ENCODE measurements at regions not wholly inside any gene's neighbourhood (a gene's known extent, or its start where the extent isn't known, plus 50 kb on each side); places are given as distances from the start of the nearest gene placed in this dataset.
A peak's percentile ranks its signal among the peaks of the same experiment; 100 is the strongest.

GRCh38 chr15:96047255-96047931, 283.1 kb upstream of the NR2F2 start:
- no peak overlapping the region for H3K27ac ChIP-seq (ENCODE audit: low read depth, low read length, severe bottlenecking)
- no peaks in the 10 kb centered on the region for H3K9me3 ChIP-seq (ENCODE audit: control insufficient read depth, low read length)
- H3K36me3 ChIP-seq (ENCODE audit: control insufficient read depth, insufficient read depth, low read length): no peaks in the 10 kb centered on the region
- H3K4me3 ChIP-seq (ENCODE audit: extremely low read depth, insufficient read depth, low read length, poor library complexity, severe bottlenecking): no peak overlapping the region
- WGBS, 2 experiments (ENCODE audit: insufficient coverage in 2 of 2): 87 to 91% methylated on average over 8 of the region's 14 CpGs
- peaks cover 8% of the 10 kb centered on the region for H3K4me1 ChIP-seq (ENCODE audit: control insufficient read depth, insufficient read depth, low read length, poor library complexity, severe bottlenecking)

- H3K4me1 ChIP-seq (ENCODE audit: control insufficient read depth, insufficient read depth, low read length, poor library complexity, severe bottlenecking): peaks cover 24% of the 10 kb centered on the region
- no peaks in the 10 kb centered on the region for H3K36me3 ChIP-seq (ENCODE audit: control insufficient read depth, insufficient read depth, low read length)
- no peaks in the 10 kb centered on the region for H3K9me3 ChIP-seq (ENCODE audit: control insufficient read depth, low read length)
- 86 to 94% methylated on average over 2 of the region's 2 CpGs for WGBS, 2 experiments (ENCODE audit: insufficient coverage in 2 of 2)
- H3K4me3 ChIP-seq (ENCODE audit: extremely low read depth, insufficient read depth, low read length, poor library complexity, severe bottlenecking): no peak overlapping the region
- no peak overlapping the region for H3K27ac ChIP-seq (ENCODE audit: low read depth, low read length, severe bottlenecking)
Measured at GRCh38 chr15:96049323-96049722, 281.2 kb upstream of the NR2F2 start.

DNA sequence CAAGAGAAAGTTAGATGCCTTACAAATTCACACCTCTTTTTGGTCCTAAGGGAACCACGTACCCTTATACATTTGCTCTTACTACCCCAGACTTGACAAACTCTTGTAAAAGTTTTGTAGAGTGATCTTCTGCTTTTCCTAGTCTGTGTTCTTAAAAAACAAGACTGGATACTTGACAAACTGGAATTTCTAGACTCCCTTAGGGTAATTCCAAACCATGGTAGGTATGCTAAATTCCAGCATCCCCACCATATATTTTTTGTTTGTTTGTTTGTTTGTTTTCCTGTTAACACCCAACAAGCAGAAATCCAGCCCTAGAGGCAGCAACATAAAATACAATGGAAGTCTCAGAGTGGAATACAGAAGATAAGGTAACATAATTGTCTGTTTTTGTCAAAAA, 280.7 kb upstream of the NR2F2 start:
- Histone ChIP-seq H3K9me3 (ENCODE audit: control insufficient read depth, low read length) (no peaks in the 10 kb centered on the region), H3K36me3 (ENCODE audit: control insufficient read depth, insufficient read depth, low read length) (no peaks in the 10 kb centered on the region), H3K27ac (ENCODE audit: low read depth, low read length, severe bottlenecking) (no peak overlapping the region), H3K4me1 (ENCODE audit: control insufficient read depth, insufficient read depth, low read length, poor library complexity, severe bottlenecking) (peaks cover 24% of the 10 kb centered on the region), H3K4me3 (ENCODE audit: extremely low read depth, insufficient read depth, low read length, poor library complexity, severe bottlenecking) (no peak overlapping the region)
- WGBS, 2 experiments (ENCODE audit: insufficient coverage in 2 of 2): no CpG with 5 or more reads among the region's 1 CpG

DNA sequence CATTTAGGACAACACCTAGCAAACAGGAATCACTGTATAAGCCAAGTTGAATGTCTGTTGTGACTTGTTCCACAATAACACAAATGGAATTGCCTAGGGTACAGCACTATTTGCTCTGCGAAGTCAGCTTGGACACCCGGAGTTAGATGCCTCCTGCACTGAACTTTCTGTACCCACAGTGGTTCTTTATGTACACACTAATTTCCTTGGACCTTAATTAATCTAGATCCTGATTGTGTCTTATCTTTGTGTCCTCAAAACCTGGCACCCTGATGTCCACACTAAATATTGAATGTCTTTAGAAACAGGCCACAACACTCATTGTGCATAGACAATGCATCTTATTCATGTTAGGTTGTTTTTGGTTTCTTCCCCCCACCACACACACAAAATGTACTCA, 278.9 kb upstream of the NR2F2 start:
- Histone ChIP-seq H3K36me3 (ENCODE audit: control insufficient read depth, insufficient read depth, low read length) (no peaks in the 10 kb centered on the region), H3K27ac (ENCODE audit: low read depth, low read length, severe bottlenecking) (no peak overlapping the region), H3K4me1 (ENCODE audit: control insufficient read depth, insufficient read depth, low read length, poor library complexity, severe bottlenecking) (peaks cover 24% of the 10 kb centered on the region), H3K9me3 (ENCODE audit: control insufficient read depth, low read length) (no peaks in the 10 kb centered on the region), H3K4me3 (ENCODE audit: extremely low read depth, insufficient read depth, low read length, poor library complexity, severe bottlenecking) (no peak overlapping the region)
- WGBS, 2 experiments (ENCODE audit: insufficient coverage in 2 of 2): 76 to 85% methylated on average over 2 of the region's 2 CpGs

GRCh38 chr15:96052154-96052553, 278.3 kb upstream of the NR2F2 start:
- 54 to 72% methylated on average over 3 to 4 of the region's 4 CpGs for WGBS, 2 experiments (ENCODE audit: insufficient coverage in 2 of 2)
- H3K9me3 ChIP-seq (ENCODE audit: control insufficient read depth, low read length): no peaks in the 10 kb centered on the region
- no peaks in the 10 kb centered on the region for H3K36me3 ChIP-seq (ENCODE audit: control insufficient read depth, insufficient read depth, low read length)
- H3K27ac ChIP-seq (ENCODE audit: low read depth, low read length, severe bottlenecking): no peak overlapping the region
- no peak overlapping the region for H3K4me3 ChIP-seq (ENCODE audit: extremely low read depth, insufficient read depth, low read length, poor library complexity, severe bottlenecking)
- H3K4me1 ChIP-seq (ENCODE audit: control insufficient read depth, insufficient read depth, low read length, poor library complexity, severe bottlenecking): peaks cover 24% of the 10 kb centered on the region

DNA sequence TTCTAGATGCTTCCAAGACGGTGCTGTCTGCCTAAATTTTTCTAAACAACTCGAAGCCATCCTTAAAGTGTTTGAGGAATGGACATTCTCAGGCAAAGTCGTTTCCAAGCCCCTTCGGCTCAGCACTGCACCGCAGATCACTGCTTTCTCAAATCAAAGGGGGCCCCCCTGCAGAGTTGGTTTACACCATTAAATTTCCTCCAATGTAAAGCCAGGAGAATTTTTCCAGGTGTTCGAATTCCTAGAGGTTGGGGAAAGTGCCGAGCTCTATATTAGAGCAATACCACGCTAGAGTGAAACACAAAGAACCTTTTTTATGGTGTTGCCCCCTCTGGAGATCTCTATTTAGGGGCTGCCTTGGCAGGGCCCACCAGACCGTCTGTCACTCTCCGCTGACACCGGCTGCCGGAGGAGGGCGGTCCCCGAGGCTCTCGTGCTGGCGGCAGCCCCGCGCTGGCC, 277.9 kb upstream of the NR2F2 start:
- H3K4me1 ChIP-seq (ENCODE audit: control insufficient read depth, insufficient read depth, low read length, poor library complexity, severe bottlenecking): peaks cover 20% of the 10 kb centered on the region
- no peak overlapping the region for H3K27ac ChIP-seq (ENCODE audit: low read depth, low read length, severe bottlenecking)
- peak overlapping the region; percentile 12 for H3K4me3 ChIP-seq (ENCODE audit: extremely low read depth, insufficient read depth, low read length, poor library complexity, severe bottlenecking)
- no peaks in the 10 kb centered on the region for H3K36me3 ChIP-seq (ENCODE audit: control insufficient read depth, insufficient read depth, low read length)
- 3 to 4% methylated on average over 16 to 17 of the region's 18 CpGs for WGBS, 2 experiments (ENCODE audit: insufficient coverage in 2 of 2)
- no peaks in the 10 kb centered on the region for H3K9me3 ChIP-seq (ENCODE audit: control insufficient read depth, low read length)

DNA sequence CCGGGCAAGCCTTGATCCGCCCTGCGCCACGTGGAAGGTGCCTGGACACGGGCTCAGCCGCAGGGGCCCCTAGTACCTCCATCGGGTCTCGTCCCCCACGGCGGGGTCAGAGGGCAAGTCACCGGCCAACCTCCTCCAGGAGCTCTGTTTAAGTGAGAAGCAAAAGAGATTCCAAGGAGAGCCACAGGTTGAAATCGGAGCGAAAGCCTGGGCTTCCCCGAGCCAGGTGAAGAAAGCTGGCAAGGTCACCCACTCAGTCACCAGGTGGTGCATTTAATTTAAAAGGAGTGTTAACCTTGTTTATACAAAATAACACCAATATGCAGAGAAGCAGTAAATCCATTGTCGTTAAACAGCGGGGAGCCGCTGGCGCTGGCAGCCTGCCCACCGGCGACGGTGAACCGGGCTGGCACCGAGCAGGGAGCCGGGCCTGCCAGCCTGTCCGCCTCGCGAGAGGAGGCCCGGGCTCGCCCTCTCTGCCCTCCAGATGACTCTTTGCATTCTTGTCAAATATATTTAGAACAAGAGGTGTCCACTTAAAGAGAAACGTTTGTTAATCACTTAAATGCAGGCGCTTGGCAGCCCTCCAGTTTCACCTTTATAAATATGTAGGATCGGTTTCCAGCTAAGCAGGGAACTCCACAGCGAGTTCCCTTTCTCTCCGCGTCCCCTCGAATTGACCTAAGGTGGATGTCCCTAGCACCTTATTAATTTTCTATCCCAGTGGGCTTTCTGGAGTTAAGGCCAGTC, 277.3 kb upstream of the NR2F2 start:
- peaks cover 17% of the 10 kb centered on the region for H3K4me1 ChIP-seq (ENCODE audit: control insufficient read depth, insufficient read depth, low read length, poor library complexity, severe bottlenecking)
- H3K4me3 ChIP-seq (ENCODE audit: extremely low read depth, insufficient read depth, low read length, poor library complexity, severe bottlenecking): peak overlapping the region; percentile 12
- H3K9me3 ChIP-seq (ENCODE audit: control insufficient read depth, low read length): no peaks in the 10 kb centered on the region
- H3K36me3 ChIP-seq (ENCODE audit: control insufficient read depth, insufficient read depth, low read length): no peaks in the 10 kb centered on the region
- 1% methylated on average over 20 to 22 of the region's 36 CpGs for WGBS, 2 experiments (ENCODE audit: insufficient coverage in 2 of 2)
- peak overlapping the region; percentile 47 for H3K27ac ChIP-seq (ENCODE audit: low read depth, low read length, severe bottlenecking)

GRCh38 chr15:96053781-96054428, 276.6 kb upstream of the NR2F2 start:
- peak overlapping the region; percentile 47 for H3K27ac ChIP-seq (ENCODE audit: low read depth, low read length, severe bottlenecking)
- no peaks in the 10 kb centered on the region for H3K36me3 ChIP-seq (ENCODE audit: control insufficient read depth, insufficient read depth, low read length)
- H3K4me3 ChIP-seq (ENCODE audit: extremely low read depth, insufficient read depth, low read length, poor library complexity, severe bottlenecking): peak overlapping the region; percentile 12
- H3K9me3 ChIP-seq (ENCODE audit: control insufficient read depth, low read length): no peaks in the 10 kb centered on the region
- WGBS, 2 experiments (ENCODE audit: insufficient coverage in 2 of 2): 7 to 17% methylated on average over 2 to 7 of the region's 14 CpGs
- H3K4me1 ChIP-seq (ENCODE audit: control insufficient read depth, insufficient read depth, low read length, poor library complexity, severe bottlenecking): peaks cover 17% of the 10 kb centered on the region

- Histone ChIP-seq H3K4me1 (ENCODE audit: control insufficient read depth, insufficient read depth, low read length, poor library complexity, severe bottlenecking) (peaks cover 17% of the 10 kb centered on the region), H3K27ac (ENCODE audit: low read depth, low read length, severe bottlenecking) (no peak overlapping the region), H3K36me3 (ENCODE audit: control insufficient read depth, insufficient read depth, low read length) (no peaks in the 10 kb centered on the region), H3K9me3 (ENCODE audit: control insufficient read depth, low read length) (no peaks in the 10 kb centered on the region), H3K4me3 (ENCODE audit: extremely low read depth, insufficient read depth, low read length, poor library complexity, severe bottlenecking) (no peak overlapping the region)
- WGBS, 2 experiments (ENCODE audit: insufficient coverage in 2 of 2): 83 to 85% methylated on average over 2 to 4 of the region's 6 CpGs
Measured at GRCh38 chr15:96054621-96055020, 275.9 kb upstream of the NR2F2 start.

DNA sequence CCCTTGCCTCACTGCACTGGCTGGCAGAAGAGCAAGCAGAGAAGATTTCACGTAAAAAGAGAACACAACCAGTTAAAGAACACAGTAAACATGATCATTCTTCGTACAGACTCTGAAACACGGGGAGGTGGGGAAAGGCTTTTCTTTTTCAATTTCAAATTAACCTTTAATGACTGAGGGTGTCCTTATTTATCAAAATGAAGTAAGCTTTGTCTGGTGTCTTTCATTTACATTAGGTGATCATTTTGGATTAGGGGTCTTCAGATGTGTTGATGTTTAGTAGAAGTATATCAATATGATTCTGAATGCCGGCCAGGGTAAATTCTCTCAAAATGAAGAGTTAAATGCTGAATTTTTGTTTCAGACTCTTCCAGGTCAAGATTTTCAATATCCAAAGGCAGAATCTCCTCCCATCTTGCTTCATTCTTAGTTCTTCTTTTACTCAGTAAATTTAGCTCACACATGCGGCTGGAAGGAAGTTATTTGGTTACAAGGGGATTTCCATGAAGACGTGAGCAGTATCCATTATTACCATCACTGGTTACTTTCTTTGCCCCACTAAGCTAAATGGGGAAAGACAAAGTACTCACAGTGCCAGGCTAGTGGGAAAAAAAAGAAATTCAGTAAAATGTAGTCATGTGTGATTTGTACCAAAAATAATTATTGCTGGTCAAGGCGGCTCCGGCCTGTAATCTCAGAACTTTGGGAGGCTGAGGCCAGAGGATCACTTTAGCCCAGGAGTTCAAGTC, 272.2 kb upstream of the NR2F2 start:
- Histone ChIP-seq H3K36me3 (ENCODE audit: control insufficient read depth, insufficient read depth, low read length) (no peaks in the 10 kb centered on the region), H3K4me3 (ENCODE audit: extremely low read depth, insufficient read depth, low read length, poor library complexity, severe bottlenecking) (no peak overlapping the region), H3K9me3 (ENCODE audit: control insufficient read depth, low read length) (no peaks in the 10 kb centered on the region), H3K4me1 (ENCODE audit: control insufficient read depth, insufficient read depth, low read length, poor library complexity, severe bottlenecking) (peaks cover 10% of the 10 kb centered on the region), H3K27ac (ENCODE audit: low read depth, low read length, severe bottlenecking) (no peak overlapping the region)
- 80 to 100% methylated on average over 2 to 4 of the region's 8 CpGs for WGBS, 2 experiments (ENCODE audit: insufficient coverage in 2 of 2)
